ENCODE measurements at regions not wholly inside any gene's neighbourhood (a gene's known extent, or its start where the extent isn't known, plus 50 kb on each side); places are given as distances from the start of the nearest gene placed in this dataset.

DNA sequence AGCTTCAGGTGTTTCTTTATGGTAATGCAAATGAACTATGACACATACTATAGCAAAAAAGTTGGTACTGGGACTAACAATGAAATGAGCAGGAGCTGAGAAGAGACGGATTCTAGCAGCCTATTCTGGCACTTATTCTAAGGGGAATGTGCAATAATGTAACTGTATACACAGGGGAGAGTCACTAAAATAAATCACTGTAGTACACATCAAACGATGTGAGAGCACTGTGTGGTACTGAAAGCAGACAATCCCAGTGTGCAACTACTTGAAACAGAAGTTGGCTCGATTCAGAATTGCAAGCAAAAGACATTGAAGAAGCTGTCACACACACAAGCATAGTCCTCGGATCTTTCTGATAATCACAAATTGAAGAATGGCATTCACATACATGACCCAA, 1713.0 kb upstream of the CDH9 start:
- Histone ChIP-seq H3K36me3 (ENCODE audit: control insufficient read depth, insufficient read depth, low read length) (no peaks in the 10 kb centered on the region), H3K4me3 (replicated peaks; ENCODE audit: low read depth, low read length) (no peak overlapping the region), H3K27me3 (replicated peaks; ENCODE audit: control insufficient read depth, insufficient read depth, low read length) (no peaks in the 10 kb centered on the region)
- TF ChIP-seq, protein P1, sequence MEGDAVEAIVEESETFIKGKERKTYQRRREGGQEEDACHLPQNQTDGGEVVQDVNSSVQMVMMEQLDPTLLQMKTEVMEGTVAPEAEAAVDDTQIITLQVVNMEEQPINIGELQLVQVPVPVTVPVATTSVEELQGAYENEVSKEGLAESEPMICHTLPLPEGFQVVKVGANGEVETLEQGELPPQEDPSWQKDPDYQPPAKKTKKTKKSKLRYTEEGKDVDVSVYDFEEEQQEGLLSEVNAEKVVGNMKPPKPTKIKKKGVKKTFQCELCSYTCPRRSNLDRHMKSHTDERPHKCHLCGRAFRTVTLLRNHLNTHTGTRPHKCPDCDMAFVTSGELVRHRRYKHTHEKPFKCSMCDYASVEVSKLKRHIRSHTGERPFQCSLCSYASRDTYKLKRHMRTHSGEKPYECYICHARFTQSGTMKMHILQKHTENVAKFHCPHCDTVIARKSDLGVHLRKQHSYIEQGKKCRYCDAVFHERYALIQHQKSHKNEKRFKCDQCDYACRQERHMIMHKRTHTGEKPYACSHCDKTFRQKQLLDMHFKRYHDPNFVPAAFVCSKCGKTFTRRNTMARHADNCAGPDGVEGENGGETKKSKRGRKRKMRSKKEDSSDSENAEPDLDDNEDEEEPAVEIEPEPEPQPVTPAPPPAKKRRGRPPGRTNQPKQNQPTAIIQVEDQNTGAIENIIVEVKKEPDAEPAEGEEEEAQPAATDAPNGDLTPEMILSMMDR (IDR thresholded peaks at IDR 0.05; ENCODE audit: insufficient read depth, low read length, poor library complexity, severe bottlenecking), result no peak
- no peak for DNase-seq (ENCODE audit: extremely low read depth, insufficient read length)

DNA sequence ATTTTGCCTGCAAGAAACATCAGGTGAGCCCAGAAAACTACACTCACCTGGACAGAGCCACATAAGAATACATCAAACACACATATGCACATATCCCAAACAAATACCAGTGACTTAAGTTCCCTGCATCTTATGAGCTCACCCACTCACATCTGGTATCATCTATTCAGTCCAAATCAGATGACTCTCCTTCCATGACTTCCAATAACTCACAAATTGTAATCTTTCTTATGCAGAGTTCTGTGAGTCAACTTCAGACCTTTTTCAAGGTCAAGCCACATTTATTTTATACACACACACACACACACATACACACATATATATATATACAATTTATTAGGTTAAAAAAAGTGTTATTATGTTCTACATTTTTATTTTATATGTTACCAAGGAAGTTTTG, 1711.9 kb upstream of the CDH9 start:
- DNase-seq (ENCODE audit: extremely low read depth, insufficient read length), result no peak
- TF ChIP-seq, protein P1 (IDR thresholded peaks at IDR 0.05; ENCODE audit: insufficient read depth, low read length, poor library complexity, severe bottlenecking), result no peak
- Histone ChIP-seq H3K36me3 (ENCODE audit: control insufficient read depth, insufficient read depth, low read length) (no peaks in the 10 kb centered on the region), H3K4me3 (replicated peaks; ENCODE audit: low read depth, low read length) (no peak overlapping the region), H3K27me3 (replicated peaks; ENCODE audit: control insufficient read depth, insufficient read depth, low read length) (no peaks in the 10 kb centered on the region)

DNA sequence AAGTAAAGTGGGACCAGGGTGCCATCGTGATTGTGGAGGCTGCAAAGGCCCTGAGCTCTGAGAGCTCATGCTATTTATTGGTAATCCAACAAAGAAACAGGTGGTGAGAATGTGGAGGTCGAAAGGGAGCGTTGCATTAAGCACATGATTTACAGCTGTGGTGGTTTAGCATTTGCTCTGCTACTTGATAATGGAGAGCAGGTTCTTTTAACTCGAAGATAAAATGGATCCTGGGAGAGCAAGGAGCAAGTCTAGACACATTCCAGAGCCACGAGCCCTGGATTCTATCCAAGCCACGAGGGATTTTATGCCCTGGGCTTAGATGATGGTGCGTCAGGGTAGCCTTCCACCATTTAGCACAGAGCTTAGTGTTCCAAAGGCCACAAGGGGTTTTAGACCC, 1710.1 kb upstream of the CDH9 start:
- TF ChIP-seq, protein P1 (IDR thresholded peaks at IDR 0.05; ENCODE audit: insufficient read depth, low read length, poor library complexity, severe bottlenecking), result no peak
- H3K4me3 ChIP-seq (replicated peaks; ENCODE audit: low read depth, low read length), result no peak overlapping the region
- no peak for DNase-seq (ENCODE audit: extremely low read depth, insufficient read length)
- H3K36me3 ChIP-seq (ENCODE audit: control insufficient read depth, insufficient read depth, low read length), result no peaks in the 10 kb centered on the region
- H3K27me3 ChIP-seq (replicated peaks; ENCODE audit: control insufficient read depth, insufficient read depth, low read length), result no peaks in the 10 kb centered on the region

DNA sequence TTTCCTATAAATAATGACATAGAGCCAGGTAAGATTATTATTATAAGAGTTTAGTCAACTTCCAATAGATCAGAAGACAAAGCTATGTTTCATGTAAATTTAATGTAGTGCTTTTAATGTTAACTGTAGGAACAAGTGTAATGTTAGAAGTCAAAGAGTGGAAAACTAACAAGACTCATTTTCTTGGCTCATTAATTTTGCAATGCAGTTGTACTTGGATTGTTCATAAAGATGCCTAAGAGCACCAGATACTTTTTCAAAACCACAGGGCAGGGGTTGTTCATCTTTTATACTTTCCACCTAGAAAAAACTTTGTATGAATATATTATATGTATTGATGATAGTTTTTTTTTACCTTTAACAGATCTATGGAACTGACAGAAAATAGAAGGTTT, 1705.3 kb upstream of the CDH9 start:
- Histone ChIP-seq H3K4me3 (replicated peaks; ENCODE audit: low read depth, low read length) (no peak overlapping the region), H3K27me3 (replicated peaks; ENCODE audit: control insufficient read depth, insufficient read depth, low read length) (no peaks in the 10 kb centered on the region), H3K36me3 (ENCODE audit: control insufficient read depth, insufficient read depth, low read length) (no peaks in the 10 kb centered on the region)
- no peak for DNase-seq (ENCODE audit: extremely low read depth, insufficient read length)
- TF ChIP-seq, protein P1 (IDR thresholded peaks at IDR 0.05; ENCODE audit: insufficient read depth, low read length, poor library complexity, severe bottlenecking), result no peak

DNA sequence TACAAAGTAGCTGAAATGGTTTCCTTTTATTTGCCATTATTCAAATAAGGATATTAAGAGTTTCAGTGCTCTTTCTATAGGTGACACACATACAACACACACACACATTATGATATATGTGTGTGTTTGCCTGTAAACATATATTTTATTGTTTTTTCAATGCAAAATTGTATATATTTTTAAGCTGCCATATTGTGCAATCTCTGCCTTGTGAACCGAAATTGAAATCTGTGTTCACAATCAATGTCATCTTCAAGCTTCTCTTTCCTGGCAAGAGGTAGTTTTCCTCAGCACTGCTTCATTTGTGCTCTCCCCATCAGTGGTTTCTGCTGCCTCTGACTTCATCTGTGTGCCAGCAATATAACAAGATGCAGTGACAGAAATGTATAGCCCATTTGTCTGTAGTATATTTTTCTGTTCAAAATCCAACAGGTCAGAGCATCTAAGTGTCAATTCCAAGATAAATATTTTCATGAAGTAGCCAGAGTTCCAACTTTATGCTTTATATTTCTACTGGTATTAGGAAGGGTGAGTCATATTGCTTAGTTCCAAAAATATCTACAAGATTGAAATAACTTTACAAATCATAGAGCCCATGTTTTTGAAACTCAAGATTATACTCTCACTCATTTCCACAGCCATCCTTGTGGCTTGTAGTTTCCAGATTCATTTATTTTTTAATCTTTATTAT, 1704.8 kb upstream of the CDH9 start:
- no peaks in the 10 kb centered on the region for H3K36me3 ChIP-seq (ENCODE audit: control insufficient read depth, insufficient read depth, low read length)
- no peak for DNase-seq (ENCODE audit: extremely low read depth, insufficient read length)
- no peaks in the 10 kb centered on the region for H3K27me3 ChIP-seq (replicated peaks; ENCODE audit: control insufficient read depth, insufficient read depth, low read length)
- TF ChIP-seq, protein P1 (IDR thresholded peaks at IDR 0.05; ENCODE audit: insufficient read depth, low read length, poor library complexity, severe bottlenecking), result no peak
- no peak overlapping the region for H3K4me3 ChIP-seq (replicated peaks; ENCODE audit: low read depth, low read length)

DNA sequence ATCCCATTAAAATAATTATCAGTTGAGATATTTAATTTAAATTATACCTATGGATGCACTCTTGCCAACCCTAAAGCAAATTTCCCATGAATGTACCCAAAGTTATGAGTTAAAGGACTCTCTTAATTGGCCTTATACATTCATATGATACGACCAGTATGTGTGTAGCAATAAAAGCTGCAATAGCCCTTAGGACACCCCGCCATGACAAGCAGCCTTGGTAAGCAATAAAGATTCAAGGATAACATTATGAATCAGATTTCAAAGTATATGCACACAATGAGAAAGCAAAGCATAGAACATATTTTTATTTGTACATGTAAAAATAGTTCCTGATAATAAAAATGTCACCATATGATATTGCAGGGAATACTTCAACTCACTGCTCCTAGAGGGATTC, 1699.3 kb upstream of the CDH9 start:
- H3K36me3 ChIP-seq (ENCODE audit: control insufficient read depth, insufficient read depth, low read length), result no peaks in the 10 kb centered on the region
- no peak overlapping the region for H3K4me3 ChIP-seq (replicated peaks; ENCODE audit: low read depth, low read length)
- TF ChIP-seq, protein P1 (IDR thresholded peaks at IDR 0.05; ENCODE audit: insufficient read depth, low read length, poor library complexity, severe bottlenecking), result no peak
- DNase-seq (ENCODE audit: extremely low read depth, insufficient read length), result no peak
- no peaks in the 10 kb centered on the region for H3K27me3 ChIP-seq (replicated peaks; ENCODE audit: control insufficient read depth, insufficient read depth, low read length)

All from GM06990 (cell line).